Trophoblast cell (in vitro differentiated cells and primary cell): ENCODE measurements at regions not wholly inside any gene's neighbourhood (a gene's known extent, or its start where the extent isn't known, plus 50 kb on each side); places are given as distances from the start of the nearest gene placed in this dataset.

Experiments used
- DNase-seq, 2 donors: peaks; one replicate each; pipeline ENCODE4 v3.0.0-alpha.2; 2016
- H2AFZ ChIP-seq: 2 replicates; pipeline ENCODE4 v1.6.1; 2013; ENCODE audit warnings: low read length, moderate library complexity, mild to moderate bottlenecking; ENCODE audit not compliant: insufficient read depth, poor library complexity
- H2AK5ac ChIP-seq: 2 replicates; pipeline ENCODE4 v1.6.1; 2013; ENCODE audit warnings: mild to moderate bottlenecking, low read length
- H2BK120ac ChIP-seq: 2 replicates; pipeline ENCODE4 v1.6.1; 2013; ENCODE audit warnings: low read length, mild to moderate bottlenecking, moderate library complexity; ENCODE audit not compliant: insufficient read depth, poor library complexity
- H2BK12ac ChIP-seq: 2 replicates; pipeline ENCODE4 v1.6.1; 2013; ENCODE audit warnings: mild to moderate bottlenecking, low read length, moderate library complexity
- H2BK5ac ChIP-seq: 2 replicates; pipeline ENCODE4 v1.6.1; 2013; ENCODE audit warnings: low read length, low read depth, moderate library complexity, mild to moderate bottlenecking; ENCODE audit not compliant: poor library complexity
- H3K14ac ChIP-seq: 2 replicates; pipeline ENCODE4 v1.6.1; 2013; ENCODE audit warnings: mild to moderate bottlenecking, low read length
- H3K18ac ChIP-seq: 2 replicates; pipeline ENCODE4 v1.6.1; 2013; ENCODE audit warnings: mild to moderate bottlenecking, low read length
- H3K23ac ChIP-seq: 2 replicates; pipeline ENCODE4 v1.6.1; 2013; ENCODE audit warnings: low read length
- H3K27ac ChIP-seq: 2 replicates; pipeline ENCODE4 v1.5.1; 2013; ENCODE audit warnings: low read depth, mild to moderate bottlenecking, inconsistent platforms, low read length, moderate library complexity
- H3K27me3 ChIP-seq: 2 replicates; pipeline ENCODE4 v1.6.1; 2013; ENCODE audit warnings: inconsistent platforms, mild to moderate bottlenecking, low read length, moderate library complexity; ENCODE audit not compliant: insufficient read depth
- H3K36me3 ChIP-seq, 2 experiments: 1 replicate in 1 of 2; 2 replicates in 1 of 2; pipeline ENCODE4 v1.6.1; 2013; ENCODE audit warnings: low read length in 2 of 2, mild to moderate bottlenecking in 2 of 2, moderate library complexity in 1 of 2; ENCODE audit not compliant: insufficient read depth in 2 of 2, control insufficient read depth in 1 of 2
- H3K4ac ChIP-seq: 2 replicates; pipeline ENCODE4 v1.6.1; 2013; ENCODE audit warnings: low read depth, mild to moderate bottlenecking, low read length, moderate library complexity
- H3K4me1 ChIP-seq, 2 experiments: 1 replicate in 1 of 2; 2 replicates in 1 of 2; pipeline ENCODE4 v1.6.1; 2013; ENCODE audit warnings: low read length in 2 of 2, mild to moderate bottlenecking in 2 of 2, moderate library complexity in 1 of 2; ENCODE audit not compliant: insufficient read depth in 2 of 2, control insufficient read depth in 1 of 2
- H3K4me2 ChIP-seq: 2 replicates; pipeline ENCODE4 v1.6.1; 2013; ENCODE audit warnings: inconsistent platforms, mild to moderate bottlenecking, low read length, moderate library complexity
- H3K4me3 ChIP-seq: 2 replicates; pipeline ENCODE4 v1.5.1; 2013; ENCODE audit warnings: mild to moderate bottlenecking, low read depth, low read length, inconsistent platforms
- H3K79me1 ChIP-seq: one replicate; pipeline ENCODE4 v1.6.1; 2013; ENCODE audit warnings: low read length
- H3K79me2 ChIP-seq: 2 replicates; pipeline ENCODE4 v1.6.1; 2013; ENCODE audit warnings: low read length, mild to moderate bottlenecking; ENCODE audit not compliant: control insufficient read depth, insufficient read depth, poor library complexity
- H3K9ac ChIP-seq: 2 replicates; pipeline ENCODE4 v1.6.1; 2013; ENCODE audit warnings: mild to moderate bottlenecking, low read length
- H3K9me3 ChIP-seq: 2 replicates; pipeline ENCODE4 v1.6.1; 2013; ENCODE audit warnings: low read depth, mild to moderate bottlenecking, control low read depth, inconsistent platforms, low read length; ENCODE audit not compliant: insufficient read depth
- H4K12ac ChIP-seq: 2 replicates; pipeline ENCODE4 v1.6.1; 2013; ENCODE audit warnings: low read depth, mild to moderate bottlenecking, low read length, moderate library complexity
- H4K8ac ChIP-seq: 2 replicates; pipeline ENCODE4 v1.6.1; 2013; ENCODE audit warnings: low read depth, mild to moderate bottlenecking, low read length, moderate library complexity
- H4K91ac ChIP-seq: one replicate; pipeline ENCODE4 v1.6.1; 2013; ENCODE audit warnings: low read depth, mild to moderate bottlenecking, low read length, moderate library complexity
- WGBS: extraction: QIAGEN DNeasy Blood & Tissue Kit; methylation state at CpG from one replicate; pipeline ENCODE4 v1.1.7; 2013; ENCODE audit warnings: missing lambda C conversion rate; ENCODE audit not compliant: insufficient read length, insufficient coverage; ENCODE audit errors: extremely low coverage; 5-methylcytosine and 5-hydroxymethylcytosine counted together

GRCh38 chr12:130080205-130080604 is 82.1 kb upstream of the FZD10 start:
- Histone ChIP-seq H3K4me1 (no peaks in the 10 kb centered on the region), H3K23ac (no peak overlapping the region), H3K14ac (no peak overlapping the region), H3K27ac (no peak overlapping the region), H3K4me3 (no peak overlapping the region), H2BK12ac (no peak overlapping the region), H3K9ac (no peak overlapping the region), H2AFZ (no peak overlapping the region), H2BK120ac (no peak overlapping the region), H4K8ac (no peak overlapping the region), H4K91ac (no peak overlapping the region), H3K79me1 (no peaks in the 10 kb centered on the region), H3K27me3 (no peaks in the 10 kb centered on the region), H3K18ac (no peak overlapping the region), H3K79me2 (no peaks in the 10 kb centered on the region), H2AK5ac (no peak overlapping the region), H3K36me3 (no peaks in the 10 kb centered on the region), H4K12ac (no peak overlapping the region), H2BK5ac (no peak overlapping the region), H3K4ac (no peak overlapping the region), H3K9me3 (peaks cover 3% of the 10 kb centered on the region), H3K4me2 (no peak overlapping the region)
- WGBS: no CpG with 5 or more reads among the region's 6 CpGs
- DNase-seq: no peak

- Histone ChIP-seq H2AK5ac (no peak overlapping the region), H3K4me2 (no peak overlapping the region), H4K91ac (no peak overlapping the region)
Measured at GRCh38 chr12:130081117-130081805, 81.0 kb upstream of the FZD10 start.

GRCh38 chr12:130083002-130083401 is 79.3 kb upstream of the FZD10 start:
- no peak overlapping the region for H2BK5ac ChIP-seq
- H3K9ac ChIP-seq: no peak overlapping the region
- no peak overlapping the region for H4K12ac ChIP-seq
- H2AK5ac ChIP-seq: no peak overlapping the region
- H3K36me3 ChIP-seq: no peaks in the 10 kb centered on the region
- H3K9me3 ChIP-seq: peaks cover 3% of the 10 kb centered on the region
- H3K4me1 ChIP-seq: no peaks in the 10 kb centered on the region
- no peak overlapping the region for H2BK12ac ChIP-seq
- H3K79me1 ChIP-seq: no peaks in the 10 kb centered on the region
- no peak overlapping the region for H4K91ac ChIP-seq
- no peak overlapping the region for H3K23ac ChIP-seq
- H3K79me2 ChIP-seq: no peaks in the 10 kb centered on the region
- H2AFZ ChIP-seq: no peak overlapping the region
- no peak for DNase-seq
- H3K27ac ChIP-seq: no peak overlapping the region
- H2BK120ac ChIP-seq: no peak overlapping the region
- no peak overlapping the region for H3K4me2 ChIP-seq
- H3K18ac ChIP-seq: no peak overlapping the region
- H3K27me3 ChIP-seq: no peaks in the 10 kb centered on the region
- no peak overlapping the region for H4K8ac ChIP-seq
- no peak overlapping the region for H3K4me3 ChIP-seq
- no peak overlapping the region for H3K14ac ChIP-seq
- no peak overlapping the region for H3K4ac ChIP-seq
- no CpG with 5 or more reads among the region's 6 CpGs for WGBS

More at GRCh38 chr12:130081117-130081805, 81.0 kb upstream of the FZD10 start:
- no peak overlapping the region for H4K12ac ChIP-seq
- no peak overlapping the region for H3K14ac ChIP-seq
- no peak overlapping the region for H3K18ac ChIP-seq
- H3K79me1 ChIP-seq: no peaks in the 10 kb centered on the region
- DNase-seq: no peak
- no peak overlapping the region for H3K4ac ChIP-seq
- H3K36me3 ChIP-seq: no peaks in the 10 kb centered on the region
- H3K79me2 ChIP-seq: no peaks in the 10 kb centered on the region
- H3K23ac ChIP-seq: no peak overlapping the region
- H3K27ac ChIP-seq: no peak overlapping the region
- H3K4me3 ChIP-seq: no peak overlapping the region
- H3K27me3 ChIP-seq: no peaks in the 10 kb centered on the region
- no peak overlapping the region for H2BK5ac ChIP-seq
- H3K9ac ChIP-seq: no peak overlapping the region
- no peak overlapping the region for H4K8ac ChIP-seq
- no CpG with 5 or more reads among the region's 13 CpGs for WGBS
- H2BK12ac ChIP-seq: no peak overlapping the region
- H3K4me1 ChIP-seq: no peaks in the 10 kb centered on the region
- no peak overlapping the region for H2AFZ ChIP-seq
- H2BK120ac ChIP-seq: no peak overlapping the region
- peaks cover 3% of the 10 kb centered on the region for H3K9me3 ChIP-seq

- Histone ChIP-seq H3K4me3 (no peak overlapping the region), H3K79me2 (no peaks in the 10 kb centered on the region), H3K27ac (no peak overlapping the region), H2AK5ac (no peak overlapping the region), H3K23ac (no peak overlapping the region), H3K4me2 (no peak overlapping the region), H3K9ac (no peak overlapping the region), H3K4me1 (no peaks in the 10 kb centered on the region), H4K91ac (no peak overlapping the region), H2BK5ac (no peak overlapping the region), H2BK120ac (no peak overlapping the region), H3K4ac (no peak overlapping the region), H4K8ac (no peak overlapping the region), H3K18ac (no peak overlapping the region), H3K79me1 (no peaks in the 10 kb centered on the region), H3K27me3 (no peaks in the 10 kb centered on the region), H2AFZ (no peak overlapping the region), H3K14ac (no peak overlapping the region), H2BK12ac (no peak overlapping the region), H3K9me3 (peaks cover 3% of the 10 kb centered on the region), H3K36me3 (no peaks in the 10 kb centered on the region), H4K12ac (no peak overlapping the region)
- DNase-seq: no peak
- WGBS: no CpG with 5 or more reads among the region's 8 CpGs
Measured at GRCh38 chr12:130083734-130084133, 78.5 kb upstream of the FZD10 start.
